AML-193 (cell line): ENCODE measurements at regions not wholly inside any gene's neighbourhood (a gene's known extent, or its start where the extent isn't known, plus 50 kb on each side); places are given as distances from the start of the nearest gene placed in this dataset.
A peak's percentile ranks its signal among the peaks of the same experiment; 100 is the strongest.

Experiments used
- DNase-seq, 2 experiments: peaks; one replicate each; lab custom pipeline; 2025; lab: John Stamatoyannopoulos, UW

- DNase-seq = no peak
Measured at GRCh38 chr3:194738254-194739093, 52.8 kb downstream of the FAM43A start.

- no peak for DNase-seq
Measured at GRCh38 chr3:194739498-194740284, 54.0 kb downstream of the FAM43A start.

GRCh38 chr3:194740859-194741491, 55.3 kb downstream of the FAM43A start:
- no peak for DNase-seq

- no peak for DNase-seq
Measured at GRCh38 chr3:194741916-194742315, 56.2 kb downstream of the FAM43A start.

GRCh38 chr3:194744826-194745225, 59.1 kb downstream of the FAM43A start:
- DNase-seq = peak; percentile 54 to 59

GRCh38 chr3:194745422-194746184, 59.9 kb downstream of the FAM43A start:
- peak; percentile 57 to 65 for DNase-seq

- no peak for DNase-seq
Measured at GRCh38 chr3:194748225-194748624, 62.5 kb downstream of the FAM43A start.

GRCh38 chr3:194749631-194750490, 64.2 kb downstream of the FAM43A start:
- no peak for DNase-seq

GRCh38 chr3:194750491-194750828, 64.8 kb downstream of the FAM43A start:
- DNase-seq = no peak

- no peak for DNase-seq
Measured at GRCh38 chr3:194755671-194756459, 70.2 kb downstream of the FAM43A start.

- no peak for DNase-seq
Measured at GRCh38 chr3:194756460-194756779, 70.7 kb downstream of the FAM43A start.

GRCh38 chr3:194756791-194757325, 71.2 kb downstream of the FAM43A start:
- DNase-seq = no peak

GRCh38 chr3:194757647-194758061, 72.0 kb downstream of the FAM43A start:
- no peak for DNase-seq

GRCh38 chr3:194758716-194759115, 73.0 kb downstream of the FAM43A start:
- no peak for DNase-seq

- peak; percentile 44 to 52 for DNase-seq
Measured at GRCh38 chr3:194760494-194761137, 74.9 kb downstream of the FAM43A start.

- DNase-seq = no peak
Measured at GRCh38 chr3:194761384-194761783, 75.7 kb downstream of the FAM43A start.

GRCh38 chr3:194766845-194767244, 81.2 kb downstream of the FAM43A start:
- DNase-seq = peak; percentile 82 to 85

GRCh38 chr3:194767446-194768207, 81.9 kb downstream of the FAM43A start:
- no peak for DNase-seq

GRCh38 chr3:194768586-194768985, 82.9 kb downstream of the FAM43A start:
- no peak for DNase-seq
